ENCODE measurements at regions not wholly inside any gene's neighbourhood (a gene's known extent, or its start where the extent isn't known, plus 50 kb on each side); places are given as distances from the start of the nearest gene placed in this dataset.

GRCh38 chr11:13062115-13062514, 53.0 kb downstream of the RASSF10 start:
- DNase-seq (ENCODE audit: low spot score) = no peak

DNA sequence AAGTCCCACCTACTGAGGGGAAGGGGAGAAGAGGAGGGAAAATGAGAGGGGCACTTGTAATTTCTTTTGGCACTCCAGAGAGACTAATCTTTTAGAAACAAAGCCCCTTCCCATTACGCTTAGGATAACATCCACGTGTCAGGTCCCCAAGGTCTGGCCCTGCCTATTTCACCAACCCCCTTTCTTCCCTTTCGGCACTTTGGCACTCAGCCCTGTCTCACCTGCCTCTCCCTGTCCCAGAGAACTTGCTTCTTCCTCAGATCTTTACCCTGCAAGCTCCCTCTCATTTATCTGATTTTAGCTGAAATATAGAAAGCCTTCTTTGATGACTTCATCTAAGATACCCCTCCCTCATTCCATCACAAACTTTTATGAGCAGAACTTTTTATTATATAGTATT, 55.5 kb downstream of the RASSF10 start:
- DNase-seq (ENCODE audit: low spot score) = no peak

DNA sequence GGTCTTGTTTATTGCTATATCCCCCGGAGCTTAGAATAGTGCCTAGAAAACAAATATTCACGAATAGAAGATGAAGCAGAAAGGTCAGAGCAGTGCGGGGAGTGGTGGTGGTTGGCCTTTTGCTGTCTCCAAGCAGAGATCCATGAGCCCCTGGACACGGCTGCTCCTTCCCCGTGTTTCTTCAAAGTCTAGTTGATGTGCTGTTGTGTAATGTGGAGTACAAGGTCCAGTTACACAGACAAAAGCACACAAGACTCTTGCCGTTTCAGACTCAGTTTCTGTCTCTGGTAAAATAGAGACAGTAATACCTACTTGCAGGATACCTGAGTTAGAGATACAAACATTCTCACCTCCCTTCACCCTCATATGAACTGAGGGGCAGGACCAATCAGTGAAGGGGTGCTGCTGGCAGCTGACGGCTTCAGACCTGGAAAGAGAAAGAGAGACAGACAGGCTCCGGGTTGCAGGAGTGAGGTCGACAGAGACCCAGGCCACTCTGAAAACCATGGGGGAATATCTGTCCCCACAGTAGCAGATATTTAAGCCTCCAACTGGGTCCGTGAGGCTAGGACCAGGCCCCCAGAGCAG, 56.2 kb downstream of the RASSF10 start:
- DNase-seq (ENCODE audit: low spot score) = no peak

DNA sequence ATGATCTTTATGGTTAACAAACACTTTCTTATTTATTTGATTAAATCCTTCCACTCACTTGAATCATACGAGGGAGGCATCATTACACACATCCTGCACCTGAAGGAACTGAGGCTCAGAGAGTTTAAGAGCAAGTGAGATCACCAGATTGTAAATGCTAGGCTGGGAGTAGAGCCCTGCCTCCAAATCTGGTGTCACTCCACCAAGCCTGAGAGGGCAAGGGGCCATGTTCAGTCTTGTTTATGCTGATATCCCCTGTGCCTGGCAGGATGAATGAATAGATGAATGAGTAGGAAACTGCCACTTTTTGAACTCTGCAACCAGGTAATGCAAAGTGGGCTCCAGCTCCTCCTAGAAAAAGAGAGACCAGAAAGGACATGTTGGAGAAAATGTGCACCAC, 59.1 kb downstream of the RASSF10 start:
- no peak for DNase-seq (ENCODE audit: low spot score)

GRCh38 chr11:13073119-13073981, 64.2 kb downstream of the RASSF10 start:
- no peak for DNase-seq (ENCODE audit: low spot score)

GRCh38 chr11:13074714-13075464, 65.8 kb downstream of the RASSF10 start:
- DNase-seq (ENCODE audit: low spot score) = no peak

- no peak for DNase-seq (ENCODE audit: low spot score)
Measured at GRCh38 chr11:13076961-13077360, 67.8 kb downstream of the RASSF10 start.

DNA sequence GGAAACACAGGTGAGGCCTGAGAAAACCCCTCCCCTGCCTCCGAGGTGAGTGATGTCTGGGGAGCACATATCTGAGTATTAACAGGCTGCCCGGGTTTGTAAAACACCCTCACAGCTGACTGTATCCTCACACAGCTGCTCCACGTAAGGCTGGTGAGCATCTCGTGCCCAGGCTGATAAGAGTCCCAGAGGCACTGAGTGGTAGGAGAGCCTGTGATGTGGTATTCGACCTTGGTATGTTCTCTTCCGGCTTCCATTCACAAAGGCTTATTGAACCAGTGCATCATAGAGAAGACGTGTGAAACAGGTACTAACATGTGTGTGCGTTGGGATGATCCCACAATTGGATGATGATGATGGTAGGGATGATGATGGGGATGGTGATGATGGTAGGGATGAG, 71.7 kb downstream of the RASSF10 start:
- DNase-seq (ENCODE audit: low spot score) = no peak

DNA sequence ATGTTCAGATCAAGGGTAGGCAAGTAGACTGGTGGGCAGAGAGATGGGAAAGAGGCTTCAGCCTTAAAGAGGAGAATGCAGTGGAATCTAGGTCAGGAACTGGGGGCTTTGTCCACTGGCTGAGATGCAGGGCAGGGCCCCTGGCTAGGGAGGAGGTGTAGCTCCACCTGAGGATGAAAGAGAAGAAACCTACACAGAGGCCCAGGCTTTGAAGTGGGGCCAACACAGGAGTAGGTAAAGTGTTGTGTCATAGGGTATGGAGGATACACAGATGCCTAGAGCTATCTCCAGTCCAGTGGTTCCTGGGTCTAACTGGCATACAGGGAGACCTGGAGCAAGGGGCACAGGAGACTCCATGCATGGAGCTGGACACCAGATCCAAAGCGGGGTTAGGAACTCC, 73.5 kb downstream of the RASSF10 start:
- no peak for DNase-seq (ENCODE audit: low spot score)

DNA sequence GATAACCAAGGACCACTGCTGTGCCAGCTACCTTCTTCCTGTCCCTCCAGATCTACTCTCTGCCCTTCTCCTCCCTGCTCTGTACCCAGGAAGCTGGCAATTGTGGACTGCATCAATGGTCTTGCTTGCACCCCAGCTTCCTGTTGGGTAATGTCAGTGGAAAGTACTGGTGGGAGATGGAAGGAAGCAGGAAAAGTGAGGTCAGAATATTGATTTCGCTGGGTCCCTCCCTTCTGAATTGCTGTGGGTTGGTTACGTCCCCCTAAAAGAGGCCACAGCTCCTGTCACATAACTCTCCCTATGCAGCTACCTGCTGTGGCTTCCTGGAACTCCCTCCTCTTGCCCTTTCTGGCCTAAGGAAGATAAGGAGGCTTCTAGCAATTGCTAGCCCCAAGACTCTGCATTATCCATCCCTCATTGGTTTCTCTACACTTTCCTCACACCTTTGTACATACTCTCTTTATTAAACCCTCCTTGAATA, 81.2 kb downstream of the RASSF10 start:
- DNase-seq (ENCODE audit: low spot score) = no peak

DNA sequence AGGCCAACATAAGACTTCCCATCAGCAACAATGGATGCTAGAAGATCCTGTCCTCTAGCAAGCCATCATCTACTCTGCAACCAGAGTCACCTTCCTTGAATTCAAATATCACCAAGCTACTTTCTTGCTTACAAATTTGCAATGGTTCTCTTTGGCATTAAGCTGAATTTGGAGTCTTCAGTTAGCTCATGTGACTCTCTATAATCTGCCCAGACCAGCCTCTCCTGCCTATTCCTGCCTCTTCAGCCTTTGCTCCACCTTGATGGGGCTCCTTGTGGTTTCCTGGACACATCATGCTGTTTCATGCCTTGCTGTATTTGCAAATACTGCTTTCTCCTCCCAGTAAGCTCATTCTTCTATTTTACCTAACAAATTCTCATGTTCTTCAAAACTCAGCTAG, 82.3 kb downstream of the RASSF10 start:
- no peak for DNase-seq (ENCODE audit: low spot score)

GRCh38 chr11:13091804-13092203, 82.7 kb downstream of the RASSF10 start:
- no peak for DNase-seq (ENCODE audit: low spot score)

- no peak for DNase-seq (ENCODE audit: low spot score)
Measured at GRCh38 chr11:13094930-13095687, 86.0 kb downstream of the RASSF10 start.

- DNase-seq (ENCODE audit: low spot score) = no peak
Measured at GRCh38 chr11:13098063-13098462, 88.9 kb downstream of the RASSF10 start.

DNA sequence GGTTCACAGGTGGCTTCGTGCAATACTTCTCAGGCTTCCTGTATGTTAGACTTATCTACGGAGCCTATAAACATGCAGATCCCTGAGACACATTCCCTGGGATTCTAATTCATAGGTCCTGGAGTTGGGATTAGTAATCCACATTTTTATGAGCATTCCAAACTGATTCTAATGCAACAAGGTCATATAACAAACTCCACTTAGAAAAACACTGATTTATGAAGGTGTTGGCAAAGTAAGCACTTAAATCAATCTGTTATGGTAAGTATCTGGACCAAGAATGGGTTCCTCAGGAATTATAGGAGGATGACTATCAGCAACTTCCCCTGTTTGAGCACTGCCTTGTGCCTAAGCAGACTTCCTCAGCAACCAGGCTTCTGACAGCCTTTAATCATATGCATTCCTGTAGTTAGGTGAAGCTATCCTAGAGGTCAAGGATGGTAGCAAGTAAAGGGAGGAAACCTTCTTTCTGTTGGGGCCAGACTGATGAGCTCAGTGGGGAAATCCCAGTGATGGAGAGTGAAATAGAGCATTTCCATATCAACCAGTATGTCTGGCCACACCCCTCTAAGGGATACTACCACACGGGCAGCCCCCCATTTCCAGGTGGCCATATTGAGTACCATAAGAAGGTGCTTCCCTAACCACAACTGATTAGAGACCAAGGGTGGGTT, 89.6 kb downstream of the RASSF10 start:
- no peak for DNase-seq (ENCODE audit: low spot score)

GRCh38 chr11:13101644-13102512, 92.8 kb downstream of the RASSF10 start:
- no peak for DNase-seq (ENCODE audit: low spot score)

- DNase-seq (ENCODE audit: low spot score) = no peak
Measured at GRCh38 chr11:13102513-13102840, 93.4 kb downstream of the RASSF10 start.

DNA sequence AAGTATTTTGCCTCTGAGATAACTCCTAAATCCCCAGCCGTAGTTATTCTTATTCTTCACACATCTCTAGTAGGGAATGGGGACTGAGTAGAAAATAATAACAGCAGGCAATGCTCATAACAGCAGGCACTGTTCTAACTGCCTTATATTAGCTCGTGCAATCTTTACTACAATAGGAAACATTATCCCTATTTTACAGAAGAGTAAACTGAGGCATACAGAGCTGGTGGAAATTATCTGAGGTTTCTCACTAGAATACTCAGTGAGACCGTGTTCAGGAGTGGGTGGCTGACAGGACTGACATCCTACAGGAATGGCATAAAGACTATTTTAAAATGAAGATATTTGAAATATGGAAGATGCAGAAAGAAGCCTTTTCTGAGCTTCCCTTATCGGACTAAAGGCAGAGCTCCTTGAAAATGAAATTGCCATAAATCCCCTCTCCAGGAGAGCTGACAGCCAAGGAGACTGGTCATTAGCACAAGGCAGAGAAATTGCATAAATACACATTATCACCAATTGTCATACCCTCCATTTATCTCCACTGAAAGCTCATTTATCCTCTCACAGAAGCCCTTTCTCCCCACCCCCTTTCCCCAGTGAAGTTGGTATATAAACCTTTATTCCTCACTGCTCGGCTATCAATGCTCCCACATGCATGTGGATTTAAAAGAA, 93.9 kb downstream of the RASSF10 start:
- DNase-seq (ENCODE audit: low spot score) = no peak

- no peak for DNase-seq (ENCODE audit: low spot score)
Measured at GRCh38 chr11:13103962-13104554, 94.9 kb downstream of the RASSF10 start.
